ENCODE measurements at regions not wholly inside any gene's neighbourhood (a gene's known extent, or its start where the extent isn't known, plus 50 kb on each side); places are given as distances from the start of the nearest gene placed in this dataset.

DNA sequence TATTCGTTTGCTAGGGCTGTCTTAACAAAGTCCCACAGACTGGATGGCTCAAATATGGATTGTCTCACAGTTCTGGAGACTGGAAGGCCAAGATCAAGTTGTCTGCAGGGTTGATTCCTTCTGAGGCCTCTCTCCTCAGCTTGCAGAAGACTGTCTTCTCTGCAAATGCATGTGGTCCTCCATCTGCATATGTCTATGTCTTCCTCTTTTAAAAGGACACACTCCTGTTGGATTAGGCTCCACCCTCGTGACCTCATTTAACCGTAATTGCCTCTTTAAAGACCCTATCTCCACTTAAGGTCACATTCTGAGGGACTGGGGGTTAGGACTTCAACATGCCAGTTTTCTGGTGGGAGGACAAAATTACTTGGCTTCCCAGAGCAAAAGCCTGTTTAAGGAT is 123.3 kb downstream of the SLC38A6 start:
- no peak for TF ChIP-seq POLR2A (IDR thresholded peaks at IDR 0.05)
- TF ChIP-seq, protein P1, sequence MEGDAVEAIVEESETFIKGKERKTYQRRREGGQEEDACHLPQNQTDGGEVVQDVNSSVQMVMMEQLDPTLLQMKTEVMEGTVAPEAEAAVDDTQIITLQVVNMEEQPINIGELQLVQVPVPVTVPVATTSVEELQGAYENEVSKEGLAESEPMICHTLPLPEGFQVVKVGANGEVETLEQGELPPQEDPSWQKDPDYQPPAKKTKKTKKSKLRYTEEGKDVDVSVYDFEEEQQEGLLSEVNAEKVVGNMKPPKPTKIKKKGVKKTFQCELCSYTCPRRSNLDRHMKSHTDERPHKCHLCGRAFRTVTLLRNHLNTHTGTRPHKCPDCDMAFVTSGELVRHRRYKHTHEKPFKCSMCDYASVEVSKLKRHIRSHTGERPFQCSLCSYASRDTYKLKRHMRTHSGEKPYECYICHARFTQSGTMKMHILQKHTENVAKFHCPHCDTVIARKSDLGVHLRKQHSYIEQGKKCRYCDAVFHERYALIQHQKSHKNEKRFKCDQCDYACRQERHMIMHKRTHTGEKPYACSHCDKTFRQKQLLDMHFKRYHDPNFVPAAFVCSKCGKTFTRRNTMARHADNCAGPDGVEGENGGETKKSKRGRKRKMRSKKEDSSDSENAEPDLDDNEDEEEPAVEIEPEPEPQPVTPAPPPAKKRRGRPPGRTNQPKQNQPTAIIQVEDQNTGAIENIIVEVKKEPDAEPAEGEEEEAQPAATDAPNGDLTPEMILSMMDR (IDR thresholded peaks at IDR 0.05) = no peak
- TF ChIP-seq POLR2AphosphoS5 (IDR thresholded peaks at IDR 0.05) = no peak

Measured in sigmoid colon (tissue), 4 donors.